ENCODE measurements at regions not wholly inside any gene's neighbourhood (a gene's known extent, or its start where the extent isn't known, plus 50 kb on each side); places are given as distances from the start of the nearest gene placed in this dataset.

DNA sequence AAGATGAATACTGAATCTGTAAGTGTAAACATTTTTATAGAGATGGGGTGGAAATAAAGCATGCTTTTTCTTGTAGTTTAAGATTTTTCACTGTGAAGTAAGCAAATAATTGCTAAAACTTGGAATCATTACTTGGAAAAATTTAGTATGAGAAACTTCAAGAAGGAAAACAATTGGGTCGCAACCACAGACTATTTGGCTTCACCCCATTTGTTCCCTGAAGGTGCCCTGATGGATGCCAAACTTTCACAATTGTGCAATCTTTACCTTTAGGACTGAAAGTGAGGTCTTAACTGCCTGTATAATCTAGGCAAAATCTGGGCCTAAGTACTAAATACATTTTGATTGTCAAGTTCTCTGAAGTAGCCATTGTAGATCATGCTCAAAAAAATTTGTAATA lies 330.1 kb downstream of the HDGFL1 start:
- no peak overlapping the region for H3K4me3 ChIP-seq (ENCODE audit: low read depth in 1 of 5, low read length in 5 of 5)
- H3K27ac ChIP-seq (ENCODE audit: low read depth, low read length) = no peak overlapping the region

DNA sequence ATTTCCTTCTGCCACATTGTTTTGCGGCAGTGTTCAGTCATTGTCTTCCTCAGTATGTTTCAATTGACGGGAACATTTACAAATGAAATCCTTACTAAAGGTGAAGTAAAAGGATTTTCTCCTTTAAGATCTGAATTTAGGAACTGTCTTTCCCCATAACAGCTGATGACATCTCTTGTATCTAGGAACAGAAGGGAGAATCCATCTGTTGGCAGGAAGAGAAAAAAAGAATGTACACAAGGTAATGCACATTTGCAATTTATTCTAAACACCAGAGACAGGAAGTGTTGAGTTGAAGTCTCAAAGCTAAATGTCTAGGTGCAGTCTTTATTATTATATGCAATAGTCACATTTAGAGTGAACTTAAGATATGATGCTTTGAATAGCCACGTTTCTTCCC lies 334.5 kb downstream of the HDGFL1 start:
- Histone ChIP-seq H3K27me3 (ENCODE audit: control insufficient read depth in 5 of 5, insufficient read depth in 4 of 5, low read length in 5 of 5) (no peaks in the 10 kb centered on the region), H3K27ac (ENCODE audit: low read depth, low read length) (no peak overlapping the region), H3K9ac (ENCODE audit: low read length in 5 of 5) (no peak overlapping the region), H3K9me3 (ENCODE audit: control insufficient read depth in 5 of 5, low read length in 5 of 5) (no peaks in the 10 kb centered on the region), H3K4me1 (ENCODE audit: control insufficient read depth in 5 of 5, insufficient read depth in 5 of 5, low read length in 5 of 5) (no peaks in the 10 kb centered on the region), H3K36me3 (ENCODE audit: control insufficient read depth in 5 of 5, insufficient read depth in 5 of 5, low read length in 5 of 5) (no peaks in the 10 kb centered on the region), H3K4me3 (ENCODE audit: low read depth in 1 of 5, low read length in 5 of 5) (no peak overlapping the region)

More for the DNA sequence above, 330.1 kb downstream of the HDGFL1 start:
- Histone ChIP-seq H3K9ac (ENCODE audit: low read length in 5 of 5) (no peak overlapping the region), H3K9me3 (ENCODE audit: control insufficient read depth in 5 of 5, low read length in 5 of 5) (no peaks in the 10 kb centered on the region), H3K36me3 (ENCODE audit: control insufficient read depth in 5 of 5, insufficient read depth in 5 of 5, low read length in 5 of 5) (no peaks in the 10 kb centered on the region), H3K4me1 (ENCODE audit: control insufficient read depth in 5 of 5, insufficient read depth in 5 of 5, low read length in 5 of 5) (no peaks in the 10 kb centered on the region), H3K27me3 (ENCODE audit: control insufficient read depth in 5 of 5, insufficient read depth in 4 of 5, low read length in 5 of 5) (no peaks in the 10 kb centered on the region)

DNA sequence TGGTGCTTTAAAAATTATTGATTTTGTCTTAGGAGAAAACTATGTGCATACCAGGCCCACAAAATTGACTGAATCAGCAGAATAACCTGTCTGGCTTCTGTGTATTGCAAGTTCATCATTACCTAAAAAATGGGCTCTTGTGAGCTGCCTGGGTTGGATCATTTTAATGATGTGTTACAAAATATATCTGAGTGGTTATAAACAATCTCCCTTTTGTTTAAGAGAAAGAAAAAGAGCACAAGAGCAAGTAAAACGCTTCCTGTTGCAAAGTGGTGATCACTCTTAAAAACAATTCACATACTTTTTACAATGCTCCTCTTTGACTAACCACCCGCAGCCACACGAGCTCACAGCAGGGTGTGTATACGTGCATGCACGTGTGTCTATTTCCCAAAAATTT lies 335.1 kb downstream of the HDGFL1 start:
- Histone ChIP-seq H3K4me1 (ENCODE audit: control insufficient read depth in 5 of 5, insufficient read depth in 5 of 5, low read length in 5 of 5) (no peaks in the 10 kb centered on the region), H3K27ac (ENCODE audit: low read depth, low read length) (no peak overlapping the region), H3K36me3 (ENCODE audit: control insufficient read depth in 5 of 5, insufficient read depth in 5 of 5, low read length in 5 of 5) (no peaks in the 10 kb centered on the region), H3K27me3 (ENCODE audit: control insufficient read depth in 5 of 5, insufficient read depth in 4 of 5, low read length in 5 of 5) (no peaks in the 10 kb centered on the region), H3K9ac (ENCODE audit: low read length in 5 of 5) (no peak overlapping the region), H3K9me3 (ENCODE audit: control insufficient read depth in 5 of 5, low read length in 5 of 5) (no peaks in the 10 kb centered on the region), H3K4me3 (ENCODE audit: low read depth in 1 of 5, low read length in 5 of 5) (no peak overlapping the region)

DNA sequence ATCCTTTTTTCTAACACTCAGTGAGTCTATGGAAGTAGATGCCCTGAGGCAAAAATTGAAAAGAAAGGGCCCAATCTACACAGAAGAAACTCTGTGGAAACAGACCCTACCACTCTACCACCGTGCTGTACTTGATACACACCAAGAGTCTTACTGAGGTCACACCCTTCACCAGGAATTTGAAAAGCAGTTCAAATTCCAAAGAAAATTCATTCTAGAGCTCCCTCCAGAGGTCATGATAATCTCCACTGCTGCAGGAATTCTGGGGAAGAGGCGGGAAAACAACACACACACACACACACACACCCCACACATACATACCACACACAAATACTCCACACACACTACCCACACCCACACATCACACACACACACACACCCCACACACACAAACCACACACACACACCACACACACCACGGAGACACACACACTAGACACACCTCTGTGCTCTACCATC lies 336.8 kb downstream of the HDGFL1 start:
- H3K4me3 ChIP-seq (ENCODE audit: low read depth in 1 of 5, low read length in 5 of 5) = no peak overlapping the region
- H3K9ac ChIP-seq (ENCODE audit: low read length in 5 of 5) = no peak overlapping the region
- no peak overlapping the region for H3K27ac ChIP-seq (ENCODE audit: low read depth, low read length)
- no peaks in the 10 kb centered on the region for H3K36me3 ChIP-seq (ENCODE audit: control insufficient read depth in 5 of 5, insufficient read depth in 5 of 5, low read length in 5 of 5)
- no peaks in the 10 kb centered on the region for H3K4me1 ChIP-seq (ENCODE audit: control insufficient read depth in 5 of 5, insufficient read depth in 5 of 5, low read length in 5 of 5)
- H3K9me3 ChIP-seq (ENCODE audit: control insufficient read depth in 5 of 5, low read length in 5 of 5) = no peaks in the 10 kb centered on the region
- no peaks in the 10 kb centered on the region for H3K27me3 ChIP-seq (ENCODE audit: control insufficient read depth in 5 of 5, insufficient read depth in 4 of 5, low read length in 5 of 5)

DNA sequence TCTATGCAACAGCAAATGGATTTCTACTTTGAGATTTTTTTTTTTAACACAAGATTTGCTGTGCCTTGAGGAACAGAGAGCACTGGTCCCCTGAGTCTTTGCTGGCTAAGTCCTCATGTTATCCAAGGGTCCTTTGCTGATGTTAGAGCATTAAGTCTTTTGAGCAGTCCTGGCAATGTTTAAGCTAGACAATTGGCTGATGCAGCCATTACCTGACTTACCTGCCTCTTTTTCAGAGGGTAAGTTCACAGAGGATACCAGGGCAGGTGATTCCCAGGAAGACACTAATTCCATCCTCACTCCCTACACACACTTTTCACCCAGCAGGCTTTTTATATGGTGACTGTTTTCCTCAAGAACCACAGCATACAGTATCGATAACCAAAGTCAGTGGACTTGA lies 337.7 kb downstream of the HDGFL1 start:
- H3K4me3 ChIP-seq (ENCODE audit: low read depth in 1 of 5, low read length in 5 of 5) = no peak overlapping the region
- no peaks in the 10 kb centered on the region for H3K27me3 ChIP-seq (ENCODE audit: control insufficient read depth in 5 of 5, insufficient read depth in 4 of 5, low read length in 5 of 5)
- no peak overlapping the region for H3K9ac ChIP-seq (ENCODE audit: low read length in 5 of 5)
- H3K36me3 ChIP-seq (ENCODE audit: control insufficient read depth in 5 of 5, insufficient read depth in 5 of 5, low read length in 5 of 5) = no peaks in the 10 kb centered on the region
- no peak overlapping the region for H3K27ac ChIP-seq (ENCODE audit: low read depth, low read length)
- no peaks in the 10 kb centered on the region for H3K4me1 ChIP-seq (ENCODE audit: control insufficient read depth in 5 of 5, insufficient read depth in 5 of 5, low read length in 5 of 5)
- H3K9me3 ChIP-seq (ENCODE audit: control insufficient read depth in 5 of 5, low read length in 5 of 5) = no peaks in the 10 kb centered on the region

DNA sequence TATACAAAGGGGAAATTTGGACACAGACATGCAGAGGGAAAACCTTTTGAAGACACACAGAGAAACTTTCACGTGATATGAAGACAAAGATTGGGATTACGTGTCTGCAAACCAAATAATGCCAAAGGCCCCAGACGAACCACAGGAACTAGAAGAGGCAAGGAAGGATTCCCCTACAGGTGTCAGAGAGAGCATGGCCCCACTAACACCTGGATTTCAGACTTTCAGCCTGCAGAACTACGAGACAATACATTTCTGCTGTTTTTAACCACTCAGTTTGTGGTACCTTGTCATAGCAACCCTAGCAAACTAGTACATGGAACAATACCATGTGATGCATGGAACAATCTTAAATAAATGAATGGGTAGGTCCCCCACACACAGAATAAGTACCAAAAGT lies 341.0 kb downstream of the HDGFL1 start:
- no peaks in the 10 kb centered on the region for H3K36me3 ChIP-seq (ENCODE audit: control insufficient read depth in 5 of 5, insufficient read depth in 5 of 5, low read length in 5 of 5)
- no peaks in the 10 kb centered on the region for H3K9me3 ChIP-seq (ENCODE audit: control insufficient read depth in 5 of 5, low read length in 5 of 5)
- no peak overlapping the region for H3K27ac ChIP-seq (ENCODE audit: low read depth, low read length)
- H3K9ac ChIP-seq (ENCODE audit: low read length in 5 of 5) = no peak overlapping the region
- no peaks in the 10 kb centered on the region for H3K27me3 ChIP-seq (ENCODE audit: control insufficient read depth in 5 of 5, insufficient read depth in 4 of 5, low read length in 5 of 5)
- H3K4me1 ChIP-seq (ENCODE audit: control insufficient read depth in 5 of 5, insufficient read depth in 5 of 5, low read length in 5 of 5) = no peaks in the 10 kb centered on the region
- H3K4me3 ChIP-seq (ENCODE audit: low read depth in 1 of 5, low read length in 5 of 5) = no peak overlapping the region

DNA sequence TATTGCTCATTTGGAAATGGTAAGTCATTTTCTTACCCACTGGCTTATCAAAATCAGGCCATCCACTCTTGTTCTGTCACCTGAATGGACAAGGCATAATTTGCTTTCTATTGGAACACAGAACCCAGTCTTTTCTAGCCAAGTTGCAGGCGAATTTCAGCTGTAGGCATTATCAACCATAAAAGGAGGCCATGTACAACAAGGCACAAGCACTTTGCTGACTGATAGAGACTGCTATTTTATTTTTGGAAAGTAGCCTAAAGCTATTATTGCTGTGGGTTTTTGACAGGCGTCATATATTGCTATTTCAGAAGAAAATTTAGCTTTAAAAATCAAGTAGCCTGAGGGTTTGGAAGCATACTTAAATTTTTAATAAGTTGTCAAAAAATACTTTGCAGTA lies 344.2 kb downstream of the HDGFL1 start:
- H3K4me1 ChIP-seq (ENCODE audit: control insufficient read depth in 5 of 5, insufficient read depth in 5 of 5, low read length in 5 of 5) = no peaks in the 10 kb centered on the region
- H3K27me3 ChIP-seq (ENCODE audit: control insufficient read depth in 5 of 5, insufficient read depth in 4 of 5, low read length in 5 of 5) = no peaks in the 10 kb centered on the region
- no peak overlapping the region for H3K27ac ChIP-seq (ENCODE audit: low read depth, low read length)
- no peaks in the 10 kb centered on the region for H3K9me3 ChIP-seq (ENCODE audit: control insufficient read depth in 5 of 5, low read length in 5 of 5)
- no peak overlapping the region for H3K9ac ChIP-seq (ENCODE audit: low read length in 5 of 5)
- H3K4me3 ChIP-seq (ENCODE audit: low read depth in 1 of 5, low read length in 5 of 5) = no peak overlapping the region
- H3K36me3 ChIP-seq (ENCODE audit: control insufficient read depth in 5 of 5, insufficient read depth in 5 of 5, low read length in 5 of 5) = no peaks in the 10 kb centered on the region

DNA sequence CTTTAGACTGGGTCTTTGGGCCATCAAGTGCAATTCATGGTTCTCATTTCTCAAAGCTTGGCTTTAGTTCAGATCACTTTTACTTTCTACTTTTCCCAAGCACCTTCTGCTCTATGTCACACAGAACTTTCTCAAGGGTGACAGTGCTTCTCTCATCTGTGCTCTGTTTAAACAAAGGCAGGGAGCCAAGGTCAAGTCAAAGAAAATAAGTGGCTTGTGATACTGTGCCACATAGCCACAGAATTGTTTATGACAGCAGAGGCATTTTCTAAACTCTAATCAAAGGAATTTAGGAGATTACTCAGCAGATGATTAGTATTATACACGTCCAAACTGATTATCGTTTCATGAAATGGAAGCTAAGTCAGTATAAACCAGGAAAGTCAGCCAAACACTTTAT lies 348.0 kb downstream of the HDGFL1 start:
- Histone ChIP-seq H3K27ac (ENCODE audit: low read depth, low read length) (no peak overlapping the region), H3K36me3 (ENCODE audit: control insufficient read depth in 5 of 5, insufficient read depth in 5 of 5, low read length in 5 of 5) (no peaks in the 10 kb centered on the region), H3K4me1 (ENCODE audit: control insufficient read depth in 5 of 5, insufficient read depth in 5 of 5, low read length in 5 of 5) (no peaks in the 10 kb centered on the region), H3K27me3 (ENCODE audit: control insufficient read depth in 5 of 5, insufficient read depth in 4 of 5, low read length in 5 of 5) (no peaks in the 10 kb centered on the region), H3K9ac (ENCODE audit: low read length in 5 of 5) (no peak overlapping the region), H3K4me3 (ENCODE audit: low read depth in 1 of 5, low read length in 5 of 5) (no peak overlapping the region), H3K9me3 (ENCODE audit: control insufficient read depth in 5 of 5, low read length in 5 of 5) (no peaks in the 10 kb centered on the region)

DNA sequence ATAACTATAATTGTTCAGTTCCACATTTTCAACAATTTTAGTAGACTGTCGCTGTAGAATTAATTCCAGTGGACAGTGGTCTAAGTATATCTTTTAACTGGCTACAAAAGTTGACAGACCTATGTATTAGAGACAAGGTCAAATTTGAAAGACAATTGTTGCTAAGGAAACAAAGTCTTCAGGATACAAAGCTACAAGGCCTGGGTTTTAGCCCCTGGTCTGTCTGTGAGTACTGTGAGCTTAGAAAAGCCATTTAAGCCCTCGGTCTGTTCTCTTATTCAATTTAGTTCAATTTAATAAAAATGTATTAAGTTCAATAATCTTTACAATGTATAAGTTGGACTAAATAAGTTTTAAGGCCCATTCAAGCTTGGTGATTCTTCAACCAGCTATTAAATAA lies 352.5 kb downstream of the HDGFL1 start:
- Histone ChIP-seq H3K27me3 (ENCODE audit: control insufficient read depth in 5 of 5, insufficient read depth in 4 of 5, low read length in 5 of 5) (no peaks in the 10 kb centered on the region), H3K9me3 (ENCODE audit: control insufficient read depth in 5 of 5, low read length in 5 of 5) (no peaks in the 10 kb centered on the region), H3K9ac (ENCODE audit: low read length in 5 of 5) (no peak overlapping the region), H3K4me3 (ENCODE audit: low read depth in 1 of 5, low read length in 5 of 5) (no peak overlapping the region), H3K36me3 (ENCODE audit: control insufficient read depth in 5 of 5, insufficient read depth in 5 of 5, low read length in 5 of 5) (no peaks in the 10 kb centered on the region), H3K4me1 (ENCODE audit: control insufficient read depth in 5 of 5, insufficient read depth in 5 of 5, low read length in 5 of 5) (peaks cover 0 to 17% (median 6%) of the 10 kb centered on the region in 5 donors), H3K27ac (ENCODE audit: low read depth, low read length) (no peak overlapping the region)

DNA sequence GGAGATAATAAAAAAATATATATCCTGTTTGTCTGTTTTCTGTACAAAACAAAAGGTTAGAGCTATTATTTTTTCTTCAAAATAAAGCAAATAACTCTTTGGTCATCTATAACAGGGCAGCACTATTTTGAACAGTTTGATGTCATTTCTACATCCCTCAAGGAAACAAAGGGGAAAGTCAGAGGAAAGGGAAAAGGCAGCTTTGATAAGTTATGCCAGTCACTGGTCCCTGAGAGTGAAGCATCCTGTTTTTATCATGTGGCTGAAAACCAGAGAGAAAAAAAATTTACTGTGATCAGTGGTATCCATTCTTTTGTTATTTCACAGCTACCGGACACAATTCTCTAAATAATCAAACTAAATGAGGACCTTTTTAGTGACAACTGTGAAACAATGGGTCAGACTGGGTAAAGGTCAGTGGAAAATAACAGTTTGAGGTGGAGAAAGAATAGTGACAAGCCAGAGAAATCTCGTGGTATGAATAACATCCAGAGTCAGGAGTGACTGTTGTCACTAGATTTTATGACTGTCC lies 356.0 kb downstream of the HDGFL1 start:
- Histone ChIP-seq H3K27ac (ENCODE audit: low read depth, low read length) (peak overlapping the region; percentile 1), H3K27me3 (ENCODE audit: control insufficient read depth in 5 of 5, insufficient read depth in 4 of 5, low read length in 5 of 5) (no peaks in the 10 kb centered on the region), H3K4me1 (ENCODE audit: control insufficient read depth in 5 of 5, insufficient read depth in 5 of 5, low read length in 5 of 5) (peaks cover 0 to 30% (median 6%) of the 10 kb centered on the region in 5 donors), H3K4me3 (ENCODE audit: low read depth in 1 of 5, low read length in 5 of 5) (no peak overlapping the region), H3K9ac (ENCODE audit: low read length in 5 of 5) (no peak overlapping the region), H3K9me3 (ENCODE audit: control insufficient read depth in 5 of 5, low read length in 5 of 5) (no peaks in the 10 kb centered on the region), H3K36me3 (ENCODE audit: control insufficient read depth in 5 of 5, insufficient read depth in 5 of 5, low read length in 5 of 5) (no peaks in the 10 kb centered on the region)

Measured in subcutaneous abdominal adipose tissue (tissue), 5 donors.